Suprapubic skin (tissue), 4 donors: ENCODE measurements at regions not wholly inside any gene's neighbourhood (a gene's known extent, or its start where the extent isn't known, plus 50 kb on each side); places are given as distances from the start of the nearest gene placed in this dataset.

Experiments used
- DNase-seq, 2 donors: peaks; one replicate each; pipeline ENCODE4 v3.0.0-alpha.2; 2019; ENCODE audit warnings: low spot score in 2 of 2
- H3K27ac ChIP-seq: fragments of 200-600 bp; sonication (generic); one replicate; pipeline ENCODE4 v1.5.1; 2019
- H3K27me3 ChIP-seq: fragments of 200-600 bp; sonication (generic); one replicate; pipeline ENCODE4 v1.5.1; 2019
- H3K36me3 ChIP-seq: fragments of 200-600 bp; sonication (generic); one replicate; pipeline ENCODE4 v1.5.1; 2019
- H3K4me1 ChIP-seq: fragments of 200-600 bp; sonication (generic); one replicate; pipeline ENCODE4 v1.5.1; 2019
- H3K4me3 ChIP-seq: fragments of 200-600 bp; sonication (generic); one replicate; pipeline ENCODE4 v1.5.1; 2019; ENCODE audit warnings: mild to moderate bottlenecking
- H3K9me3 ChIP-seq: fragments of 200-600 bp; sonication (generic); one replicate; pipeline ENCODE4 v1.5.1; 2019
- EP300 ChIP-seq: sonication (generic); formaldehyde crosslinking; IDR thresholded peaks from one replicate; pipeline ENCODE4 v1.6.1; 2017; ENCODE audit warnings: antibody characterized with exemption
- POLR2A ChIP-seq, 2 donors: fragments of 450-650 bp; IDR thresholded peaks; one replicate each; pipeline ENCODE4 v1.6.1; 2017; ENCODE audit warnings: antibody characterized with exemption in 2 of 2, mild to moderate bottlenecking in 2 of 2, moderate library complexity in 2 of 2
- POLR2AphosphoS5 ChIP-seq, 3 donors: sonication (generic); formaldehyde crosslinking; IDR thresholded peaks; one replicate each; pipeline ENCODE4 v1.6.1; 2017; ENCODE audit warnings: antibody characterized with exemption in 3 of 3
- WGBS: methylation state at CpG from one replicate; pipeline ENCODE4 v1.1.5; 2018; 5-methylcytosine and 5-hydroxymethylcytosine counted together
- TF ChIP-seq, protein P1 (sequence below), 2 donors: fragments of 200-600 bp in 1 of 2; fragments of 450-650 bp in 1 of 2; sonication (generic) in 1 of 2; IDR thresholded peaks; one replicate each; pipeline ENCODE4 v1.5.1; 2016 to 2019; ENCODE audit warnings: antibody characterized with exemption in 2 of 2, mild to moderate bottlenecking in 1 of 2, moderate library complexity in 1 of 2

DNA sequence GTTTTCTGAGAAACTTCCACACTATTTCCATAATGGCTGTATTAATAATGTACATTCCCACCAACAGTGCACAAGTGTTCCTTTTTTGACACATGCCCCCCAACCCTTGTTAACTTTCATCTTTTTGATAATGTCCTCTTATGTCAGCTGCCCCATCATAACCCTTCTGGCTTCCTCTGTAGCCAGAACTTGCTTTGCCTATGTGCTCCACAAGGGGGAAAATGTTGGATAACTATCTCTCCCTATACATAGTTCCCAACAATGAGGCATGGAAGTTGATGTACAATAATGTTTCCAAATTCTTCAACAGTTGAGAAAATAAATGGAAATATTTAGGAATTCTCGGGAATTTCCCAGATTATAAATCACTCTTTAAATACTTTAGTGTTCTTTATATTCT lies 142.9 kb downstream of the ASB9 start:
- H3K27ac ChIP-seq: no peak overlapping the region
- no peaks in the 10 kb centered on the region for H3K4me1 ChIP-seq
- no peak for TF ChIP-seq EP300
- H3K4me3 ChIP-seq: no peak overlapping the region
- no peaks in the 10 kb centered on the region for H3K36me3 ChIP-seq
- DNase-seq: no peak
- H3K9me3 ChIP-seq: no peaks in the 10 kb centered on the region
- 60% methylated on average over 1 of the region's 1 CpG for WGBS
- H3K27me3 ChIP-seq: no peaks in the 10 kb centered on the region

DNA sequence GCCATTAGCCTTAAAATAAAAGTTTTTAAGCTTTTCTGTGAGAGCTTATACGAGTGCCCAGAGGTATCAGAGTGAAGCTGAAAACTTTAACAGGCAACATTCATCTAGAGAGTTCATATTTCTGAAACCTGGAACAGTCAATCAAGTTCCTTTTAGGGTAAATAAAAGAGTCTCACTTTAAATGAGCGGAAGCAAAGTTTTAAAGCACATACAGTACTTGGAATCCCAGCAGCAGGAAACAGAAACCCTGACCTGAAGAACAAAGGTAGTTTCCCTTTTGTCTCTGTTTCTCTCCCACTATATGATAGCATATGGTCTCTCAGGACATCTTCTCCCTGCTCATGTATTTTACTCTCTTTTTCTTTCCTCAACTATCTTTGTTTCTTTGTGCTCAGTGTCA lies 153.0 kb downstream of the ASB9 start:
- WGBS: 77% methylated on average over 2 of the region's 2 CpGs
- TF ChIP-seq EP300 (no peak), POLR2A (IDR thresholded peaks at IDR 0.05) (no peak), POLR2AphosphoS5 (IDR thresholded peaks at IDR 0.05) (no peak)
- TF ChIP-seq, protein P1, sequence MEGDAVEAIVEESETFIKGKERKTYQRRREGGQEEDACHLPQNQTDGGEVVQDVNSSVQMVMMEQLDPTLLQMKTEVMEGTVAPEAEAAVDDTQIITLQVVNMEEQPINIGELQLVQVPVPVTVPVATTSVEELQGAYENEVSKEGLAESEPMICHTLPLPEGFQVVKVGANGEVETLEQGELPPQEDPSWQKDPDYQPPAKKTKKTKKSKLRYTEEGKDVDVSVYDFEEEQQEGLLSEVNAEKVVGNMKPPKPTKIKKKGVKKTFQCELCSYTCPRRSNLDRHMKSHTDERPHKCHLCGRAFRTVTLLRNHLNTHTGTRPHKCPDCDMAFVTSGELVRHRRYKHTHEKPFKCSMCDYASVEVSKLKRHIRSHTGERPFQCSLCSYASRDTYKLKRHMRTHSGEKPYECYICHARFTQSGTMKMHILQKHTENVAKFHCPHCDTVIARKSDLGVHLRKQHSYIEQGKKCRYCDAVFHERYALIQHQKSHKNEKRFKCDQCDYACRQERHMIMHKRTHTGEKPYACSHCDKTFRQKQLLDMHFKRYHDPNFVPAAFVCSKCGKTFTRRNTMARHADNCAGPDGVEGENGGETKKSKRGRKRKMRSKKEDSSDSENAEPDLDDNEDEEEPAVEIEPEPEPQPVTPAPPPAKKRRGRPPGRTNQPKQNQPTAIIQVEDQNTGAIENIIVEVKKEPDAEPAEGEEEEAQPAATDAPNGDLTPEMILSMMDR (IDR thresholded peaks at IDR 0.05): no peak

GRCh38 chrX:15114743-15115566 lies 154.9 kb downstream of the ASB9 start:
- Histone ChIP-seq H3K9me3 (no peaks in the 10 kb centered on the region), H3K4me3 (no peak overlapping the region), H3K27me3 (no peaks in the 10 kb centered on the region), H3K4me1 (no peaks in the 10 kb centered on the region), H3K36me3 (no peaks in the 10 kb centered on the region), H3K27ac (no peak overlapping the region)
- no peak for TF ChIP-seq POLR2AphosphoS5 (IDR thresholded peaks at IDR 0.05)
- TF ChIP-seq POLR2A (IDR thresholded peaks at IDR 0.05): no peak
- TF ChIP-seq, protein P1 (IDR thresholded peaks at IDR 0.05): no peak
- no peak for TF ChIP-seq EP300
- WGBS: 59% methylated on average over 8 of the region's 8 CpGs
- no peak for DNase-seq

More for the DNA sequence above, 153.0 kb downstream of the ASB9 start:
- no peaks in the 10 kb centered on the region for H3K27me3 ChIP-seq
- no peak overlapping the region for H3K27ac ChIP-seq
- H3K9me3 ChIP-seq: no peaks in the 10 kb centered on the region
- H3K4me3 ChIP-seq: no peak overlapping the region
- DNase-seq: no peak
- H3K36me3 ChIP-seq: no peaks in the 10 kb centered on the region
- H3K4me1 ChIP-seq: no peaks in the 10 kb centered on the region

DNA sequence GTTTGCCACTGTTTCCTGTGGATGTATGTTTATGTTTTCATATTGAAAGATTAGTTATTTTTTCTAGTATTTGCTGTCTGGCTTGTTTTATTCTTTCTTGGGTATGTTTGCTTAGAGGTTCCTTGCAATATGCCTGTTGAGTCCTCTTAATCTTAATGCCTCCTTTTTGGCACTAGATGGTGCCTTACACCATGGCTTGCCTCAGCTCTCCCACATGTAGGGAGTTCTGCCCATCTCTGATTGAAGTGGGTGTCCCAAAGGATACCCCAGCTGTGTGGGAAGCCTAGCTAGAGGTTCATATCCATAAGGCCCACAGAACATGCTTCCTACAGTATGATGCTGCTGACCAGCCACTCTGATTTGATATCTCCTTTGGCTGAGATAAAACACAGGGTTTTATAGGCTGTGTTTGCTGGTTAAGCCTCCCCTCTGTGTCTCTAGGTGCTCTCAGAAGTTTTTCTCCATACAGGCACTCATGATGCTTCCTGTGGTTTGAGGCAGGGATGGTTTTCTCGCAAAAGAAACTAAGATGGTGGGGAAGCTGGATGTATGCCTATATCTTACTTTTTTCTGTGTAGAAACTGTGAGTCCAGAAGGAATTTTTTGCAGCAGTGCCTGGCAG lies 162.4 kb downstream of the ASB9 start:
- no peak for TF ChIP-seq EP300
- TF ChIP-seq POLR2A (IDR thresholded peaks at IDR 0.05): no peak
- TF ChIP-seq, protein P1 (IDR thresholded peaks at IDR 0.05): no peak
- TF ChIP-seq POLR2AphosphoS5 (IDR thresholded peaks at IDR 0.05): no peak
- no peak for DNase-seq
- WGBS: 80% methylated on average over 1 of the region's 1 CpG
- Histone ChIP-seq H3K4me1 (no peaks in the 10 kb centered on the region), H3K27ac (no peak overlapping the region), H3K36me3 (no peaks in the 10 kb centered on the region), H3K27me3 (no peaks in the 10 kb centered on the region), H3K4me3 (no peak overlapping the region), H3K9me3 (no peaks in the 10 kb centered on the region)

DNA sequence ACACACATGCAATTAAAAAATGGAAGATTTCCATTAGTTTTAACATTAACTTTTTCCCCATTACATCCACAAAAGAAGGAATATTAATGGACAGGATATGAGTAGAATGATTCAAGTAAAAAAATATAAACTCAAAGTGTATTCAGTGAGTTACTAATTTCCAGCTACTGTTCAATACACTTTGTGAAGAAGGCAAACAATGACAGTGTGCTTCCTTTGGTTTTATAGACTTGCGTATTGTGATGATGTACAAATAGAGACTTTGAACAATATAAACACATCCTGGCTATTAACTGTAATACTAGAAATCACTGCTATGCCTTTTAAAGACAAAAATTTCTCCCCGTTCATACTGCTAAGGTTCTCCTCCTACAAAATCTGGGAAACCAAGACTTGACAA lies 171.4 kb downstream of the ASB9 start:
- no peak overlapping the region for H3K27ac ChIP-seq
- TF ChIP-seq, protein P1 (IDR thresholded peaks at IDR 0.05): no peak
- TF ChIP-seq POLR2AphosphoS5 (IDR thresholded peaks at IDR 0.05) (no peak), POLR2A (IDR thresholded peaks at IDR 0.05) (no peak), EP300 (no peak)
- WGBS: 87% methylated on average over 2 of the region's 2 CpGs
- DNase-seq: no peak
- H3K4me1 ChIP-seq: no peaks in the 10 kb centered on the region
- no peaks in the 10 kb centered on the region for H3K36me3 ChIP-seq
- no peak overlapping the region for H3K4me3 ChIP-seq
- no peaks in the 10 kb centered on the region for H3K9me3 ChIP-seq
- H3K27me3 ChIP-seq: no peaks in the 10 kb centered on the region
